ENCODE measurements at regions not wholly inside any gene's neighbourhood (a gene's known extent, or its start where the extent isn't known, plus 50 kb on each side); places are given as distances from the start of the nearest gene placed in this dataset.
"Not testable (repeated sequence)": the region's sequence is repeated elsewhere in the genome, so short reads cannot be mapped to it uniquely, and the experiment has no call there.

DNA sequence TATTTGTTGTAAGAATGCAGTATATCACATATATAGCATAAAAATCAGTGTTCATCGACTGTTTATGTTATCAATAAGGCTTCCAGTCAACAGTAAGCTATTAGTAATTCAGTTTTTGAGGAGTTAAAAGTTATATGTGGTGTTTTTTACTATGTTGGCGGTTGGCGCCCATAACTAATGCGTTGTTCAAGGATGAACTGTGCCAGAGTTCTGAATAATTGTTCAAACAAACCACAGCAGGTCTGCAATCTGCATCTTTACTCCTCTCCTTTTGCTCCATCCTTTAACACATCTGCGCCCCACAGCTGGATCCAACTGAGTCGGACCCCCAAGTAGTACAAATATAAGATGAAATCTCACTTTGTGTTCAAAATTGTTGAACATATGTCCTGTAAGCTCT, 836.1 kb downstream of the LTN1 start:
- no peak for DNase-seq

DNA sequence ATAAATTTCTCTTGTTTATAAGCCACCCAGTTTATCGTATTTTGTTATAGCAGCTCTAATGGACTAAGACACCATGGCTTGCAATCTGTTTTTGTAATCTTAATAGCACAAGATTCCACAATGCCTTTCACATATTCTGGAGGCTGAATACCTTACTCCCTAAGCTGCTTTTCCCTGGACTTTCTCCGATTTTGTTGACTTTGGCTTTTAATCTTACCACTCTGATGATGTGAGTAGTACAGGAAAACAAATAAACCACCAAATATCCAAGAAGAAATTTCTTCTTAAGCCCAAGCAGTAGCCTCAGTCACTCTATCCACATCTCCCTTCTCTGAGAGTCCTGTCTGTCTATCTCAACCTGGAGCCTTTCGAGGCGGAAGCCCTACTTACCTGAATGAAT, 838.6 kb downstream of the LTN1 start:
- no peak for DNase-seq

DNA sequence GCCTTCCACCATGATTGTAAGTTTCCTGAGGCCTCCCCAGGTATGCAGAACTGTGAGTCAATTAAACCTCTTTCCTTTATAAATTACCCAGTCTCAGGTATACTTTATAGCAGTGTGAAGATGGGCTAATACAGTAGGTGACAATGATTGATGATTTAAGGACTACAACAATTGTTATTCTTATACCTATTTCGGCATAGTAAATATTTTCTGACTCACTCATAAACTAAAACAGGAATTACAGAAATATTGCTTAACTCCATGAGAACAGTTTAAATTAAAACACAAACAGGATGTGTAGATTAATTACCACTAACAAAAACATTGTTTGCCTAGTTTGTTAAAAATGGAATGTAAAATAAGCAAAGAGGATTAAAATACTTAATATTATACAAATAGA, 839.9 kb downstream of the LTN1 start:
- no peak for DNase-seq

DNA sequence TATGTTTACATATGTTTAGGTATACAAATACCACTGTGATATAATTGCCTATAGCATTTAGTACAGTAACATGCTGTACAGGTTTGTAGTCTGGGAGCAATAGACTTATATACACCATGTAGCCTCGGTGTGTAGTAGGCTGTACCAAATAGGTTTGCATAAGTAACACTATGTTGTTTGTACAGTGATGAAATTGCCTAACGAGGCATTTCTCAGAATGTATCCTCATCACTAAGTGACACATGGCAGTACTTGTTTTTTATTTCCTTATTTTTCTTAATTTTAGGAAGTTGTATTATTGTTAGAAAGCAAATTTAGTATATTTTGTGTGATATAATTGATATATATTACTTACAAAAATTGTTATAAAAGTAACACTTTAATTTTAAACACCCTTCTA, 840.9 kb downstream of the LTN1 start:
- no peak for DNase-seq

DNA sequence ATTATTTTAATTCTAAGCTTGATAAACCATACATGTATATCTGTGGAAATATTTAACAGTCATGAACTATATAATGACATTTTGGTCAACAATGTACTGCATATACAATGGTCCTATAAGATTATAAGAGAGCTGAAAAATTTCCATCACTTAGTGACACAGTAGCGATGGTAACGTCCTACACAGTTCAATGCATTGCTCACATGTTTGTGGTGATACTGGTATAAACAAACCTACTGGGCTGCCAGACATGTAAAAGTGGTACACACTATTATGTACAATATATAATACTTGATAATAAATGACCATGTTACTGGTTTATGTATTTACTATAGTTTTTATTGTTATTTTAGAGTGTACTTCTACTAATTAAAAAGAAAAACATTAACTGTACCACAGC, 841.9 kb downstream of the LTN1 start:
- no peak for DNase-seq

DNA sequence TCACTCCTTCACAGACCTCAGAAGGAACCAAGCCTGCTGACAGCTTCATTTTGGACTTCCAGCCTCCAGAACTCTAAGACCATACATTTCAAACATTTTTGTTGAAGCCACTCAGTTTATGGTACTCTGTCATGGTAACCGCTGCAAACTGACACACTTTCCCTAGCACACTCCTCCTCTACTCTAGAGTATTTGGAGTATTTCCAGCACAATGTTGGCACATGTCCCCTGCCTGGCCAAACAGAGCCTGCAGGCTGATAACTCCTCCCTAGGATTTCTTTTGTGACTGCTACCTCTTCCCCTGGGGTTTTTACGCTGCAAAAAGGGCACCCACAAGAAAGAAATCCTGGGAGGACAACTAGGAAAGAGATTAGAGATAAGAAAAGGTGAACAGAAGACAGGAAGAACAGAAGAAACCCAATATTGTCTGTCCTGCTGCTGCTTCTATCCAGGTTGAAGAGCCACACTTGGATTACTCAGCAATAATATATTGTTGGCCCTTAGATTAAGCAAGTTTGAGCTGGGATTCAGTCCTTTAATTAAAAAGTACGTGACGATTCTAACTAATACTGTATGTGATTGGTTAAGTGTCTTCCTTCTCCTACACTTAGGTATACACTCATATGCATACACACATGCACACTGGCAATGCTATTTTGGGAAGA, 844.1 kb downstream of the LTN1 start:
- DNase-seq, result no peak

DNA sequence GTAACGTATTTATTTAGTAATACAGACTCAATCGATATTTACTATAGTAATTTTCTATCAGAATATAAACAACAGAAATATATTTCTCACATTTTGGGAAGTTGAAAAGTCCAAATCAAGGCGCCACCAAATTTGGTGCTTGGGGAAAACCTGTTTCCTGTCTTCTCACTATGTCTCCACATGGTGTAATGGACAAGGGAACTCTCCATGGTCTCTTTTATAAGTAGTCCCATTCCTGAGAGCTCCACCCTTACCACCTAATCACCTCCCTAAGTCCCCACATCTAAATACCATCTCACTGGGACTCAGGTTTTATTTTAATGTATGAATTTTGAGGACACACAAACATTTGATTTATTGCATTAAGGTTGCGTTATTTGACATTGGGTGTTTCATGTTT, 848.0 kb downstream of the LTN1 start:
- DNase-seq, result no peak

DNA sequence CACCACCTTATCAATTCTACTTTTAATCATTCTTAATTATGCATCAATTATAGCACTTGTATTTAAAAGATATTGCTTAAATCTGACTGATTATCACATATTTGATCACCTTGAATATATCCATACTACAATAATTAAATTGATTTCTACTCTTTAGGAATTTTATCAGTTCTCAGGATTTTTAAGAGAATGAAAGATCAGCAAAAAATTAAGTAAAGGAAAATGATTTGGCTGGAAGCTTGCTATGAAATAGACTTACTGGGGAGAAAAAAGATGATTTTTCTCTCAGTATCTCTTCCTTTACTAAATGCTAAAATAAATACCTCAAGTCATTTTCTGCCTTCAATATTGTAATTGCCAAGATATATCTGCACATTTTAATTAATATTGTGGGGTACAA, 848.6 kb downstream of the LTN1 start:
- DNase-seq, result no peak

DNA sequence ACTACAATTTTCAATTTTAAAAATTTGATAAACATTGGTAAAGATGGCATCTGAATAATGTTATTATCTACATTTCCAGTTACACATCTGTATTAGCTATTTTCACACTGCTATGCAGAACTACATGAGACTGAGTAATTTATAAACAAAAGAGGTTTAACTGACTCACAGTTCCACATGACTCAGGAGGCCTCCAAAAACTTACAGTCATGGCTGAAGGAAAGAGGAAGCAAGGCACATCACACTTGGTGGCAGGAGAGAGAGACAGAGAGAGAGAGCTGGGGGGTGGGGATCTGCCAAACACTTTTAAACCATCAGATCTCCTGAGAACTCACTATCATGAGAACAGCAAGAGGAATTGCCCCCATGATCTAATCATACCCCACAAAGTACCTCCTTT, 850.0 kb downstream of the LTN1 start:
- DNase-seq, result no peak

DNA sequence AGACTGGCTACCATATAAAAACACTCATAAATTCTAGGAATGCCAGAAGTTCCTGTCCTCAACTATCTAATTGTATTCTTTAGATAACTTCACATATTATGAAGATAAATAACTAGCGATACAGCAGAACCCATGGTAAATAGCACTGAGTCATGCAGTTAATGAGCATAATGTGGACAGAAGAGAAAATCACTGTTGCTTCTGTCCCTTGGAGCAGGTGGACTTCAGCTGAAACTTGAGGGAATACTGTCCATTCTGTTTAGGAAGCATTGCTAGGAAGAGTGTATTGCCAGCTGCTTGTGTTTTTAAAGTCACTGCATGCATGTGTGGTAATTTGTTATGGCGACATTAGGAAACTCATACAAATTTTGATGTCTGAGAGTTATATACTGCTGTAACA, 854.4 kb downstream of the LTN1 start:
- DNase-seq, result no peak

DNA sequence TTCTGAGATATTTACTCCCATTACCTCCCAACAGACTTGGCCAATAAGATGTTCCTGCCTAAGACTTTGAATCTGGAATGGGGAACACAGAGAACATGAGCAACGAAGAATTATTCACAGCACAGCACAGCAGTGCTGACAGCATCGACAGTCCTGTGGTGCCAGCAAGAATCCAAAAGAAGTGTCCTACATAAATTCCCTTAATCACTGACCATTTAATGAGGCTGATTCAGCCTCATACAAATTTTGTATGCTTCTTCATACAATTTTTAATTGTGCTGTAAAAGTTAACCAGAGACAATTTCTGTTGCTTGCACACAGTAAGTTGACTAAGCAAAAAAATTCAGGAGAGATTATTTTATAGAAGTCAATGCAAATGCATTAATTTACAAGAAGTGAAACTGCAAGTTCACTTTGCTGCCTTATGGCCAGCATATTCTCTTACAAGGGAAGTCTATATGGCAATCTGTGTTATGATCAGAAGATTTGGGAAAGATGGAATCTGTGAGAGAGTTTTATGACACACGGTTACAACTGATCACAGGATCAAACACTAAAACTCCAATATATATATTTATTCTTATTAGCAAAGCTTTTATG, 855.9 kb downstream of the LTN1 start:
- DNase-seq, result no peak

DNA sequence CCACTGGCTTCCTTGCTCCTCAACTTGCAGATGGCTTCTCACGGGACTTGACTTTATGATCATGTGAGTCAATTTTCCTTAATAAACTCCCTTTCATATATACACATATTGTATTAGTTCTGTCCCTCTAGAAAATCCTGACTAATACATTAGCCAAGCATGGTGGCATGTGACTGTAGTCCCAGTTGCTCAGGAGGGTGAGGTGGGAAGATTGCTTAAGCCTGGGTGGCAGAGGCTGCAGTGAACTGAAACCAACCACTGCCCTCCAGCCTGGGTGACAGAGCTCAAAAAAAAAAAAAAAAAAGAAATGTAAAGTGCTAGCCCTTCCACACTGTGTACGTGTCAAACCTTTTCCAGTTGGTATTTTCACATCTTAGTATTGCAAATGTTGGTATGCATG, 857.0 kb downstream of the LTN1 start:
- DNase-seq, result no peak

DNA sequence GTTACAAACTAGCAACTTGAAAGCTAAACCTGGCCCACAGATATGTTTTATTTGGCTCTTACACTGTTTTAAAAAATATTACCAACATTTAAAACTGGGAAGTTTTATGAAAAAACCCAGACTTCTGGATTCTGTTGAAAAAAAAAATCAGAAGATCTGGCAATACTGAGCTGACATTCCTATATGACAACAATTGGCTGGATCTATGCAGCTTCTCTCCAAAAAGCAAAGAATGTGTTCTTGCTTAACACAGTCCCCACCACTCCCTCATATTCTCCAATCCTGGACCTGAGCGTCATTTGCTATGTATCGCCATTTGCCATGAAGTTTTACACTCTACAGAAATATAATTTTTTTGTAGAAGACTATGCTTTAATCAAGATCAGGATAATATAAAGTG, 859.6 kb downstream of the LTN1 start:
- no peak for DNase-seq

DNA sequence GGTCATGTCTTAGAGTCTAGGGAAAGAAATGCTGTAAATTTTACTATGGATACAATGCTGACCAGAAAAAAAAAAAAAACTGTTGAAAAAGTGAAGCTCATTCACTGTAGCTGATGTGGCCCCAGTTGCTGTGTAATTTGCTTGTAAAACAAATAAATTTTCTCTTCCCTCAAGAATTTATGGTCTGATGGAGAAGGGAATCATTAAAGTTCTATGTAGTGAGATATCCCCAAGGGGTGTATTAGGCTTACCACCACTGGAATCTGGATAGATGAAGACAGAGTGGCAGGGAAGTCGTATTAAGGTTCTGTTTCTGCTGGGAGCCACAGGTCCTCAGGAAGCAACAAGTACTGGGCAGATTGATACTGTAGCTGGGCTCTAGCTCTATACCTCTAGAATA, 860.0 kb downstream of the LTN1 start:
- DNase-seq, result no peak

DNA sequence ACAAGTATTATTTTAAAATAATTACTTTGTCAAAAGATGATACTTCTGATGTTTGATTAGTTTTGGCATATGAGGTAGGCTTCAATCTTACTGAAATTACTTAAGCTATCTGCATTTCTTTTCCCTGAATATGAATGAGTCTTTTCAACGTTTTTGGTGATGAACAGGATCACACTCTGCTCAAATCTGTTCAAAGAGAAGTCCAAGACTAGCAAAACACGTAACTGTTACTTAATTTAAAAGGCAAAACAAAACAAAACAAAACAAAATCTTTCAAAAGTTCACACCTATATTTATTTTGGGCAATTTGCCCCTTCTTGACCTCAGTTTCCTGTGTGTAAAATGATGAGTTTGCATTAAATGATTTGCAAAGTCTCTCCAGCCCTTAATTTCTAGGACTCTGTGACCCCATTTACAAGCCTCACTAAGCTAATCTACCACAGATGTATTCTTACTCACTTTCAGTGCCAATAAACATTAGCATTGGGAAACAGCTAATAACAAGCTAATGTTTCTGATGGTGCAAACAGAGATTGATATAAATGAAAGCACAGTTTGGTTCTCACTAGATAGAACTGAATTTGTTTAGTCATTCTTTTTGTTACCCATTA, 865.4 kb downstream of the LTN1 start:
- no peak for DNase-seq

DNA sequence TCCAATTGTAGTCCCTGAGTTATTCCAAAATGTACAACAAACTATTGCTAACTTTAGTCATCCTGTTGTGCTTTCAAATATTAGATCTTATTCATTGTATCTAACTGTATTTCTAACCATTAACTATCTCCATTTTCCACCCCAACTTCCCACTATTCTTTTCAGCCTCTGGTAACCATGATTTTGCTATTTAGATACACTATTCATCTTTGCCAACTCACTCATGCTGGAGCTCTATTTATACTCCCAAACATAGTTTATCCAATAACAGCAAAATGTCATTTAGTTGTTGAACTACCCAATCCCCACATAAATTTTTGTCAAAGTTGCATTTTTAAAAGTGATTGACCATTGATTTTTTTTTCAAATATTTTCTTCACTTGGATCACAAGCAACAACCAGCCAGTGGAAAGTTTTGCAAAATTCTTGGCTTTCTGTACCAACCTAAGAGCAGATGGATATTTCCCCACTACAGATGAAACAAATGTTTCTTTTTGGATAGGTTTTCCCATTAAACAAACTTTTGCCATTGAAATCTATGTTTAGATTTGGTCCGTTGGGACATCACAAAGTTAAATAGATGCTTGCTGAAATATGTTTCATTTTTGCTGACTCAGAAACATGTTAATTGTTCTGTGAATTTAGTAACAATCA, 866.0 kb downstream of the LTN1 start:
- no peak for DNase-seq

DNA sequence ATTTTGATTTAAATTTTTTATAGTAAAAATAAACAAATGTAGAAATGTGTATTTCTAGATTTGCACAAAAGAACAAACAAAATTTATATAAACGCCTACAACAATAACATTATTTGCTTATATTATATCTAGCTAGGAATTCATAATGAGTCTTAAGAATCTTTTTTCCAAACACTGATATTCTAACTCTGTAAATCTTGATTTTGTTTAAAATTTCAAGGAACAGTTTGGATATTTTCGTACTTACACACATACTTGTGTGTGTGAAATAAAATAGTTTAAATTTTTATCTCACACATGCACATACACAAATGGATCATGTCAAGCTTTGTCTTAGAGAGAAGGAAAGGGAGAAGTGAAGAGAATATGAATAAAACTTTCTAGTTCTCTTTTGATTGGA, 868.1 kb downstream of the LTN1 start:
- no peak for DNase-seq

DNA sequence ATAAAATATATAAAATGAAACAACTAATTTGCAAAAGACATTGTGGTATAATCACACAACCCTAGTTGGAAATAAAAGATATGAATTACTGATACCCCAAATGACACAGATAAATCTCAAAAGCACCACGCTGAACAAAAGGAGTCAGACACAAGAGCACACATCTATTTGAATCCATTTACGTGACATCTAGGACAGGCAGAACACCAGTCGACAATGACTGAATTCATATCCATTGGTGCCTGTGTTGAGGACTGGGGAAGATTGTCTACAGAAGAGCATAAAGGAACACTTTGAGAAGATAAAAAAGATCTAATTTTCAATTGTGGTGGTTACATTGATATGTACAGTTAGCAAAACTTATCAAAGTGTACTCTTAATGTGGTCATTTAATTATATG, 874.1 kb downstream of the LTN1 start:
- DNase-seq, result no peak

DNA sequence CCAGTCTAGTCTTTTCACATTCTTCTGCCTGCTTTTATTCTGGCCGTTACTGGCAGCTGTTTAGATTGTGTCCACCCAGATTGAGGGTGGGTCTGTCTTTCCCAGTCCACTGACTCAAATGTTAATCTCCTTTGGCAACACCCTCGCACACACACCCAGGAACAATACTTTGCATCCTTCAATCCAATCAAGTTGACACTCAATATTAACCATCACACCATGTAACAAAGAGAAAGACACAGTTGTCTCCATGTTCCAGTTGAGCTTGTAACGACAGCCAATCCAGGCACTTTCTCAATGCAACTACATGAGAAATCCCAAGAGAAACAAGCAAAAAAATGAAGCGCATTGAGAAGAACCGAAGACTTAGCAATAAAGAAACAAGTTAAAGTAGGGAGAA, 877.7 kb downstream of the LTN1 start:
- not testable (repeated sequence) for DNase-seq

DNA sequence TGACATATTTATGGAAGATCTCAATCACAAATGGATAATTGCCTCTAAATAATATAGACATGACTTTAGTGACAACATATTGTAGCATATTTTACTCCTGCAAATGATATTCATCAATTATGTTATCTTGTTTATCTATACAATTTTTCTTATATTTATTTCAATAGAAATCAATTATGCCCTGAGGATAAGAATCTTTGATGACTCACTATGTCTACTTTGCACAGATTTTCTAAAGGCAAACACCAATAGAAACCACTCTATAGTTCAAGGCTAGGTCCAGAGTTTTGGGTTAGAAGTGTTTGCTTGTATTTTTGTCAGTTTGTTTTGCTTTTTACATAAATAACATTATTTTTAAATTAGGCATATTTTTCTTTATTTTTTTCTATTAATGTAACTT, 879.0 kb downstream of the LTN1 start:
- no peak for DNase-seq

DNA sequence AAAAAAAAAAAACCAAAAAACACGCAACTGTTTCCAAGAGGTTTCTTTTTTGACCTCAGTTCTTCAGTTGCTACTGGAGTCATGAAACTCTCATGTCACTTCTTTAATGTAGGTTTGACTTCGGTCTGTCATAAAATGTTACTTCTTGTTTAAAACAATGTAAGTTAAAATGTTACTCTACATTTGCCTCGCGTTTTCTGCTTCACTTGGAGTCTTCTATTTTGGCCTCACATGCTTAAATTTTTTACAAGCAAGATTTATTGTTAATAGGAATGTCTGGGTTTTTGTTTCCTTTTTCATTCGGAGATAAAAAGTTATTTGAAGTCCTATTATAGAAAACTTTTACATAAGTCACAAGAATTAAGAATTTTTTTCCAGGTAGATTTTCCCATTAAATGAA, 880.2 kb downstream of the LTN1 start:
- DNase-seq, result no peak

DNA sequence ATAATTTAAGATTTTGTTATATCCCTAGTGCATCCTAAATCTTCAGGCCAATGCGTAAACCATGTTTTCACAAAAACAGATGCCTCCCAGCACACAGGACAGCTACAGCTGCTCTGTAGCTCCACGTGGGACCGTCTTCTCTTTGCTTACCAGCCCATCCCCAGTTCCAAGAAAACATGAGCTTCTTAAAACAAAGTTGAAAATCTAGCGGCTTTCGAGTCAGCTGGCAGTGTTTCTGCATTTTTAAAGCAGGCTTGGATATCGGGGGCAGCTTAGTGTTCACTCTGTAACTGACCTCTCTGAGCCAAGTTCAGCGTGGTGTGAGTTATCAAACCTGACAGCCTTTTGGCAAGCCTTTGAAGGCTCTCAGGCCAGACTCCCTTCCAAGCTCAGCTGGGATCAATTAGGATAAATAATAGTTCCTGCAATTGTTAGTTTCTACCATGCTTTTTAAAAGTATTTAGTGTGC, 881.5 kb downstream of the LTN1 start:
- no peak for DNase-seq

DNA sequence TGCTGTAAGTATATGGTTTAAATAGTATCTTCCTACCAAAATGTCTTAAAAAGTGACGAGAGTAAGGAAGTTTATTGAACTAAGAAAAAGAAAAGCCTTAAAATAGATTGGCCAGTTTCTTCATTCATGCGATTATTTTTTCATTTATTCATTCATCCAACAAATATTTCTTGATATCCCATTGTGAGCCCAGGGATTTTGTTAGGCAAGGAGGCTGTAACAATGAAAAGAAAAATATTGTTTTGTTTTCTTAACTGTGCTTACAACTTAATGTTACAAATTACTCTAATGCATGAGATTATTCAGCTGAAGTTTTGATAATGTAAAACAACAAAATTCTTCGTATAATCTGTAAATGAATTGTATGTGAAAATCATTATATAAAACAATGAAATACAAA, 882.0 kb downstream of the LTN1 start:
- DNase-seq, result no peak

DNA sequence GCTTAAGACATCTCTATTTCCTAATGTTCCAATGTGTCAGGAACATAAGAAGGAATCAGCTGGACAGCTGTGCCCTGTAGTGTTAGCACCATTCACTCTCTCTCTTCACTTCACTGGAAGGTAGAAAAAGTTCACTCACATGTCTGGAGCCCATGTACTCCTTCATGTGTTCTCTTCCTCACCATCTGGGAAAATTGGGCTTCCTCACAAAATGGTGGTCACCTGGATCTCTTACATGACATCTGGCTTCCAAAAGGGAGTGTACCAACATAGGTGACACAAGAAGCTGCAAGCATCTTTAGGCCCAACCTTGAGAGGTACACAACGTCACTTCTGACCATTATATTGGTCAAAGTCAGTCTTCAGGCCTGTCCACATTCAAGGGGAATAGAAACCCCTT, 882.6 kb downstream of the LTN1 start:
- DNase-seq, result no peak

All from stimulated activated CD8-positive, alpha-beta memory T cell treated with anti-CD3 and anti-CD28 coated beads, Interleukin-4, amount 100 ng/mL, for 48 hours (primary cell).